ENCODE measurements at regions not wholly inside any gene's neighbourhood (a gene's known extent, or its start where the extent isn't known, plus 50 kb on each side); places are given as distances from the start of the nearest gene placed in this dataset.
"Not testable (repeated sequence)": the region's sequence is repeated elsewhere in the genome, so short reads cannot be mapped to it uniquely, and the experiment has no call there.

- Histone ChIP-seq H3K4me3 (ENCODE audit: severe bottlenecking) (no peak overlapping the region), H3K9me3 (ENCODE audit: severe bottlenecking) (no peaks in the 10 kb centered on the region), H3K27ac (ENCODE audit: poor library complexity, severe bottlenecking) (no peak overlapping the region), H3K36me3 (ENCODE audit: low read depth) (no peaks in the 10 kb centered on the region), H3K4me1 (ENCODE audit: insufficient read depth, poor library complexity, severe bottlenecking) (no peaks in the 10 kb centered on the region), H3K27me3 (ENCODE audit: insufficient read depth, poor library complexity, severe bottlenecking) (no peaks in the 10 kb centered on the region)
- DNase-seq (ENCODE audit: low spot score), result no peak
- no peak for TF ChIP-seq CTCF (IDR thresholded peaks at IDR 0.05; ENCODE audit: poor library complexity, severe bottlenecking)
- no peak for ATAC-seq (ENCODE audit: low read depth)
These were observed 695.4 kb upstream of the POM121L12 start for GRCh38 chr7:52340067-52340466.

- not testable (repeated sequence) for H3K9me3 ChIP-seq (ENCODE audit: severe bottlenecking); DNase-seq (ENCODE audit: low spot score)
These were observed 707.1 kb upstream of the POM121L12 start for GRCh38 chr7:52328328-52328727.

GRCh38 chr7:52325237-52325636, 710.2 kb upstream of the POM121L12 start:
- no peaks in the 10 kb centered on the region for H3K4me1 ChIP-seq (ENCODE audit: insufficient read depth, poor library complexity, severe bottlenecking)
- no peaks in the 10 kb centered on the region for H3K9me3 ChIP-seq (ENCODE audit: severe bottlenecking)
- no peak overlapping the region for H3K4me3 ChIP-seq (ENCODE audit: severe bottlenecking)
- no peak overlapping the region for H3K27ac ChIP-seq (ENCODE audit: poor library complexity, severe bottlenecking)
- ATAC-seq (ENCODE audit: low read depth) (no peak), DNase-seq (ENCODE audit: low spot score) (no peak)
- TF ChIP-seq CTCF (IDR thresholded peaks at IDR 0.05; ENCODE audit: poor library complexity, severe bottlenecking), result no peak
- no peaks in the 10 kb centered on the region for H3K36me3 ChIP-seq (ENCODE audit: low read depth)
- no peaks in the 10 kb centered on the region for H3K27me3 ChIP-seq (ENCODE audit: insufficient read depth, poor library complexity, severe bottlenecking)

More at GRCh38 chr7:52328328-52328727, 707.1 kb upstream of the POM121L12 start:
- not testable (repeated sequence) for ATAC-seq (ENCODE audit: low read depth); H3K4me3 ChIP-seq (ENCODE audit: severe bottlenecking); H3K27ac ChIP-seq (ENCODE audit: poor library complexity, severe bottlenecking); H3K4me1 ChIP-seq (ENCODE audit: insufficient read depth, poor library complexity, severe bottlenecking); H3K36me3 ChIP-seq (ENCODE audit: low read depth); H3K27me3 ChIP-seq (ENCODE audit: insufficient read depth, poor library complexity, severe bottlenecking)

GRCh38 chr7:52323202-52323746, 712.2 kb upstream of the POM121L12 start:
- no peaks in the 10 kb centered on the region for H3K36me3 ChIP-seq (ENCODE audit: low read depth)
- DNase-seq (ENCODE audit: low spot score) (no peak), ATAC-seq (ENCODE audit: low read depth) (no peak)
- no peaks in the 10 kb centered on the region for H3K9me3 ChIP-seq (ENCODE audit: severe bottlenecking)
- no peak overlapping the region for H3K27ac ChIP-seq (ENCODE audit: poor library complexity, severe bottlenecking)
- H3K27me3 ChIP-seq (ENCODE audit: insufficient read depth, poor library complexity, severe bottlenecking), result no peaks in the 10 kb centered on the region
- no peaks in the 10 kb centered on the region for H3K4me1 ChIP-seq (ENCODE audit: insufficient read depth, poor library complexity, severe bottlenecking)
- TF ChIP-seq CTCF (IDR thresholded peaks at IDR 0.05; ENCODE audit: poor library complexity, severe bottlenecking), result no peak
- no peak overlapping the region for H3K4me3 ChIP-seq (ENCODE audit: severe bottlenecking)

- Histone ChIP-seq H3K4me3 (ENCODE audit: severe bottlenecking) (no peak overlapping the region), H3K4me1 (ENCODE audit: insufficient read depth, poor library complexity, severe bottlenecking) (no peaks in the 10 kb centered on the region), H3K36me3 (ENCODE audit: low read depth) (no peaks in the 10 kb centered on the region), H3K27me3 (ENCODE audit: insufficient read depth, poor library complexity, severe bottlenecking) (no peaks in the 10 kb centered on the region), H3K9me3 (ENCODE audit: severe bottlenecking) (no peaks in the 10 kb centered on the region), H3K27ac (ENCODE audit: poor library complexity, severe bottlenecking) (no peak overlapping the region)
- no peak for DNase-seq (ENCODE audit: low spot score)
- no peak for TF ChIP-seq CTCF (IDR thresholded peaks at IDR 0.05; ENCODE audit: poor library complexity, severe bottlenecking)
- no peak for ATAC-seq (ENCODE audit: low read depth)
These were observed 714.8 kb upstream of the POM121L12 start for GRCh38 chr7:52320610-52321009.

Measured in RWPE2 (cell line).